HEK293 (cell line): ENCODE measurements at regions not wholly inside any gene's neighbourhood (a gene's known extent, or its start where the extent isn't known, plus 50 kb on each side); places are given as distances from the start of the nearest gene placed in this dataset.
A peak's percentile ranks its signal among the peaks of the same experiment; 100 is the strongest.

ENCODE experiments used
- CTCF ChIA-PET: fragments of 350-600 bp; formaldehyde crosslinking; extraction: SDS; loops from one replicate; lab custom pipeline; 2021; ENCODE audit warnings: antibody characterized with exemption; lab: Yijun Ruan, JAX
- POLR2A ChIA-PET: fragments of 300-600 bp; formaldehyde crosslinking; extraction: SDS; loops from one replicate; lab custom pipeline; 2020; ENCODE audit warnings: antibody characterized with exemption, inconsistent platforms; lab: Yijun Ruan, JAX
- H3K27ac ChIP-seq: fragments of 200-500 bp; sonication (Bioruptor generic); 2 replicates; pipeline ENCODE4 v1.5.1; 2014; ENCODE audit warnings: low read depth, low read length, control low read depth, inconsistent platforms; ENCODE audit errors: extremely low read depth
- H3K36me3 ChIP-seq, 2 experiments: fragments of 200-500 bp in 1 of 2; sonication (Bioruptor generic) in 1 of 2; 1 replicate in 1 of 2; 2 replicates in 1 of 2; pipeline ENCODE4 v1.5.1; 2014 to 2017; ENCODE audit warnings: inconsistent platforms in 2 of 2, low read length in 2 of 2; ENCODE audit not compliant: control insufficient read depth in 2 of 2, insufficient read depth in 1 of 2
- H3K4me1 ChIP-seq: fragments of 200-500 bp; sonication (Bioruptor generic); 2 replicates; pipeline ENCODE4 v1.5.1; 2014; ENCODE audit warnings: mild to moderate bottlenecking, low read length, inconsistent platforms; ENCODE audit not compliant: control insufficient read depth, insufficient read depth
- H3K4me3 ChIP-seq: 2 replicates; pipeline ENCODE4 v1.5.1; 2011; ENCODE audit warnings: low read depth, mild to moderate bottlenecking, control low read depth, low read length, moderate library complexity
- H3K9me3 ChIP-seq: fragments of 200-500 bp; sonication (Bioruptor generic); 2 replicates; pipeline ENCODE4 v1.5.1; 2014; ENCODE audit warnings: low read depth, low read length, inconsistent platforms; ENCODE audit not compliant: control insufficient read depth, insufficient read depth
- KLF16 ChIP-seq: fragments of 450-650 bp; formaldehyde crosslinking; IDR thresholded peaks from 2 replicates; pipeline ENCODE4 v1.5.1; 2017; ENCODE audit warnings: missing biosample characterization, missing genetic modification characterization
- ZBTB26 ChIP-seq: fragments of 450-650 bp; formaldehyde crosslinking; optimal IDR thresholded peaks from 2 replicates; pipeline ENCODE3; 2016; ENCODE audit warnings: missing biosample characterization, mild to moderate bottlenecking, missing genetic modification characterization
- ZBTB7A ChIP-seq: fragments of 450-650 bp; formaldehyde crosslinking; IDR thresholded peaks from 2 replicates; pipeline ENCODE4 v1.5.1; 2016; ENCODE audit warnings: low read depth, missing biosample characterization, missing genetic modification characterization
- ZNF114 ChIP-seq: fragments of 450-650 bp; formaldehyde crosslinking; IDR thresholded peaks from 2 replicates; pipeline ENCODE4 v1.5.0; 2017; ENCODE audit warnings: missing biosample characterization, missing genetic modification characterization
- ZNF133 ChIP-seq: fragments of 450-650 bp; formaldehyde crosslinking; IDR thresholded peaks from 2 replicates; pipeline ENCODE4 v1.5.1; 2016; ENCODE audit warnings: missing biosample characterization, missing genetic modification characterization
- ZNF146 ChIP-seq: fragments of 450-650 bp; formaldehyde crosslinking; IDR thresholded peaks from 2 replicates; pipeline ENCODE4 v1.5.1; 2016; ENCODE audit warnings: missing biosample characterization, missing genetic modification characterization
- ZNF155 ChIP-seq: fragments of 450-650 bp; formaldehyde crosslinking; IDR thresholded peaks from 2 replicates; pipeline ENCODE4 v1.5.1; 2016; ENCODE audit warnings: missing biosample characterization, missing genetic modification characterization
- ZNF16 ChIP-seq: fragments of 450-650 bp; formaldehyde crosslinking; IDR thresholded peaks from 2 replicates; pipeline ENCODE4 v1.5.1; 2016; ENCODE audit warnings: low read depth, missing biosample characterization, missing genetic modification characterization
- ZNF341 ChIP-seq: fragments of 450-650 bp; formaldehyde crosslinking; IDR thresholded peaks from 2 replicates; pipeline ENCODE4; 2016; ENCODE audit warnings: low read depth, missing biosample characterization, missing genetic modification characterization
- ZNF362 ChIP-seq: fragments of 450-650 bp; formaldehyde crosslinking; IDR thresholded peaks from 2 replicates; pipeline ENCODE4 v1.5.1; 2016; ENCODE audit warnings: missing biosample characterization, missing genetic modification characterization
- ZNF501 ChIP-seq: fragments of 450-650 bp; formaldehyde crosslinking; IDR thresholded peaks from 2 replicates; pipeline ENCODE4 v1.5.1; 2016; ENCODE audit warnings: missing biosample characterization, missing genetic modification characterization
- ZNF548 ChIP-seq: fragments of 450-650 bp; formaldehyde crosslinking; IDR thresholded peaks from 2 replicates; pipeline ENCODE4 v1.5.1; 2016; ENCODE audit warnings: missing biosample characterization, missing genetic modification characterization
- ZNF558 ChIP-seq: fragments of 450-650 bp; formaldehyde crosslinking; IDR thresholded peaks from 2 replicates; pipeline ENCODE4 v1.5.1; 2016; ENCODE audit warnings: missing biosample characterization, missing genetic modification characterization
- ZNF610 ChIP-seq: fragments of 450-650 bp; formaldehyde crosslinking; IDR thresholded peaks from 2 replicates; pipeline ENCODE4 v1.5.1; 2016; ENCODE audit warnings: missing biosample characterization, missing genetic modification characterization, borderline replicate concordance
- ZNF621 ChIP-seq: fragments of 450-650 bp; formaldehyde crosslinking; IDR thresholded peaks from 2 replicates; pipeline ENCODE4 v1.5.1; 2017; ENCODE audit warnings: missing biosample characterization, missing genetic modification characterization
- ZNF645 ChIP-seq: fragments of 450-650 bp; formaldehyde crosslinking; IDR thresholded peaks from 2 replicates; pipeline ENCODE4; 2016; ENCODE audit warnings: missing biosample characterization, missing genetic modification characterization
- TF ChIP-seq, protein P1 (sequence below): fragments of 450-650 bp; formaldehyde crosslinking; IDR thresholded peaks from 2 replicates; pipeline ENCODE4 v1.5.1; 2016; ENCODE audit warnings: missing biosample characterization, missing genetic modification characterization

- no peak overlapping the region for H3K27ac ChIP-seq
- POLR2A ChIA-PET: no interaction called here
- H3K4me3 ChIP-seq: no peak overlapping the region
- H3K9me3 ChIP-seq: no peaks in the 10 kb centered on the region
- CTCF ChIA-PET: interaction anchor here (1.5 kb wide), 1 partner anchor 9 kb away, joined by 6 read pairs; no protein-coding TSS in a partner anchor
- TF ChIP-seq ZNF114: no peak
- H3K36me3 ChIP-seq: no peaks in the 10 kb centered on the region
- H3K4me1 ChIP-seq: no peaks in the 10 kb centered on the region
Observed at GRCh38 chr15:69511716-69512340, 59.2 kb downstream of the RPLP1 start.

DNA sequence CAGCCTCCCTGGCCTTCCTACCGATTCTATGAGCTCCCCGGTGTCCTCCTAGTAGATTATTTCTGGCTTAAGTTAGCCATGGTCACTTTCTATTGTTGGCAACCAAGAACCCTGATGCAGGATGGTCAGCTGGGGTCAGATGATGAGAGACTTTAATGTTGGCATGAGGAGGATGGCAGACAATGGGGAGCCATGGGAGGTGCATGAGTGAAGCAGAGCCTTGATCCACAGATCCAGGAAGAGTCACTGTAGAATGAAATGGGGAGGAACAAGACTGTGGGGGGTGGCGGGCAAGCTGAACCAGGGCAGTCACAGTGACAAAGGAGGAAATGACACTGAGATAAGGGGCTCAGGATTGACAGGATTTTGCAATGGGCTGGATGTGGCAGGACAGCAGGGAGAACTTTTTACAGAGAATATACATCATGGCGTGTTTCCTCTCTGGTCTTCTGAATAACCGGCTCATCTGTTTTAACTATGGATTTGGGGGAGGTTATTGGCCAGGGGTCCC, 60.9 kb downstream of the RPLP1 start:
- Histone ChIP-seq H3K36me3 (no peaks in the 10 kb centered on the region), H3K9me3 (no peaks in the 10 kb centered on the region), H3K27ac (no peak overlapping the region), H3K4me3 (no peak overlapping the region), H3K4me1 (no peaks in the 10 kb centered on the region)
- ChIA-PET POLR2A (no interaction called here), CTCF (interaction anchor here (1.5 kb wide), 1 partner anchor 9 kb away, joined by 5 read pairs; no protein-coding TSS in a partner anchor)
- TF ChIP-seq ZNF16 (tag by site-specific recombination) (peak; percentile 75), ZNF610 (tag by site-specific recombination) (no peak)

- ChIA-PET POLR2A (no interaction called here), CTCF (interaction anchor here (1.5 kb wide), 1 partner anchor 9 kb away, joined by 5 read pairs; no protein-coding TSS in a partner anchor)
- Histone ChIP-seq H3K27ac (no peak overlapping the region), H3K9me3 (no peaks in the 10 kb centered on the region), H3K36me3 (no peaks in the 10 kb centered on the region), H3K4me1 (no peaks in the 10 kb centered on the region), H3K4me3 (no peak overlapping the region)
- TF ChIP-seq ZNF133: no peak
- 0 out of 2 replicates have a peak, but pooled peaks have one; percentile 10 for TF ChIP-seq ZNF341 (tag by site-specific recombination)
Observed at GRCh38 chr15:69513986-69514385, 61.4 kb downstream of the RPLP1 start.

- CTCF ChIA-PET: interaction anchor here (0.6 kb wide), 1 partner anchor 38 kb away, joined by 4 read pairs; no protein-coding TSS in a partner anchor
Observed at GRCh38 chr15:69515508-69515907, 62.9 kb downstream of the RPLP1 start.

DNA sequence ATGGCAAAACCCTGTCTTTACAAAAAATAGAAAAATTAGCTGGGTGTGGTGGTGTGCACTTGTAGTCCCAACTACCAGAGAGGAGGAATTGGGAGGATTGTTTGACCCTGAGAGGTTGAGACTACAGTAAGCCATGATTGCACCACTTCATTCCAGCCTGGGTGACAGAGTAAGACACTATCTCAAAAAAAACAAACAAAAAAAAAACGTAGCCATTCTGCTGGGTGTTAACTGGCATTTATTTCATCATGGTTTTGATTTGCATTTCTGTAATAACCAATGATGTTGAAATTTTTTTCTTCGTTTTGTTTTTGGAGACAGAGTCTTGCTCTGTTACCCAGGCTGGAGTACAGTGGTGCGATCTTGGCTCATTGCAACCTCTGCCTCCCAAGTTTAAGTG, 63.3 kb downstream of the RPLP1 start:
- no peaks in the 10 kb centered on the region for H3K36me3 ChIP-seq
- no peak overlapping the region for H3K27ac ChIP-seq
- H3K4me1 ChIP-seq: no peaks in the 10 kb centered on the region
- CTCF ChIA-PET: no interaction called here
- POLR2A ChIA-PET: no interaction called here
- H3K4me3 ChIP-seq: no peak overlapping the region
- no peaks in the 10 kb centered on the region for H3K9me3 ChIP-seq
- no peak for TF ChIP-seq KLF16 (tag by site-specific recombination)
- TF ChIP-seq ZNF548: no peak
- TF ChIP-seq ZNF645 (tag by site-specific recombination): no peak
- no peak for TF ChIP-seq ZBTB7A (tag by site-specific recombination)
- TF ChIP-seq ZNF155 (tag by site-specific recombination): no peak
- TF ChIP-seq ZNF621: no peak
- TF ChIP-seq ZBTB26 (tag by site-specific recombination): no peak

More at GRCh38 chr15:69515508-69515907, 62.9 kb downstream of the RPLP1 start:
- POLR2A ChIA-PET: no interaction called here
- Histone ChIP-seq H3K27ac (no peak overlapping the region), H3K9me3 (no peaks in the 10 kb centered on the region), H3K4me1 (no peaks in the 10 kb centered on the region), H3K36me3 (no peaks in the 10 kb centered on the region), H3K4me3 (no peak overlapping the region)
- TF ChIP-seq ZNF558 (tag by site-specific recombination) (no peak), ZNF362 (tag by site-specific recombination) (no peak), ZNF501 (no peak), ZNF146 (tag by site-specific recombination) (0 out of 2 replicates have a peak, but pooled peaks have one; percentile 29)
- TF ChIP-seq, protein P1, sequence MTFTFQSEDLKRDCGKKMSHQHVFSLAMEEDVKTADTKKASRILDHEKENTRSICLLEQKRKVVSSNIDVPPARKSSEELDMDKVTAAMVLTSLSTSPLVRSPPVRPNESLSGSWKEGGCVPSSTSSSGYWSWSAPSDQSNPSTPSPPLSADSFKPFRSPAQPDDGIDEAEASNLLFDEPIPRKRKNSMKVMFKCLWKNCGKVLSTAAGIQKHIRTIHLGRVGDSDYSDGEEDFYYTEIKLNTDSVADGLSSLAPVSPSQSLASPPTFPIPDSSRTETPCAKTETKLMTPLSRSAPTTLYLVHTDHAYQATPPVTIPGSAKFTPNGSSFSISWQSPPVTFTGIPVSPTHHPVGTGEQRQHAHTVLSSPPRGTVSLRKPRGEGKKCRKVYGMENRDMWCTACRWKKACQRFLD (tag by site-specific recombination): no peak
